Calu3 (cell line): ENCODE measurements at regions not wholly inside any gene's neighbourhood (a gene's known extent, or its start where the extent isn't known, plus 50 kb on each side); places are given as distances from the start of the nearest gene placed in this dataset.

ENCODE experiments used
- BruUV-seq: library from RNA; stranded (reverse); fragments of 400-500 nt; replicated peaks from 2 replicates; lab custom pipeline; 2021; lab: Mats Ljungman, UMichigan
- CTCF ChIA-PET: fragments of 300-600 bp; sonication (Branson Sonifier 250); formaldehyde crosslinking; loops from one replicate; lab custom pipeline; 2022; ENCODE audit warnings: antibody characterized with exemption; lab: Charles Lee
- DNase-seq: peaks from one replicate; pipeline ENCODE4 v3.0.0; 2022
- H3K27ac Mint-ChIP-seq: one replicate; pipeline ENCODE4 v1.8.0; 2022; ENCODE audit warnings: mixed read lengths; ENCODE audit not compliant: unreplicated experiment
- H3K27me3 Mint-ChIP-seq: one replicate; pipeline ENCODE4 v1.8.0; 2022; ENCODE audit warnings: mixed read lengths; ENCODE audit not compliant: unreplicated experiment
- H3K36me3 Mint-ChIP-seq: one replicate; pipeline ENCODE4 v1.8.0; 2022; ENCODE audit warnings: mild to moderate bottlenecking, moderate library complexity, mixed read lengths; ENCODE audit not compliant: insufficient read depth, unreplicated experiment
- H3K4me1 Mint-ChIP-seq: one replicate; pipeline ENCODE4 v1.8.0; 2022; ENCODE audit warnings: mild to moderate bottlenecking, low read depth, mixed read lengths; ENCODE audit not compliant: unreplicated experiment
- H3K4me3 Mint-ChIP-seq: one replicate; pipeline ENCODE4 v1.8.0; 2022; ENCODE audit warnings: mild to moderate bottlenecking, low read depth, moderate library complexity, mixed read lengths; ENCODE audit not compliant: unreplicated experiment
- H3K9me3 Mint-ChIP-seq: one replicate; pipeline ENCODE4 v1.8.0; 2022; ENCODE audit warnings: low read depth, mixed read lengths; ENCODE audit not compliant: unreplicated experiment
- intact Hi-C: fragments of 100-400 bp; cut with micrococcal nuclease; formaldehyde crosslinking; loops from one replicate; pipeline ENCODE4 v1.10.0; 2022; ENCODE audit not compliant: unreplicated experiment
- TF ChIP-seq, protein P1 (sequence below): fragments of 200-600 bp; IDR thresholded peaks from one replicate; pipeline ENCODE4 v1.8.0; 2022; ENCODE audit warnings: antibody characterized with exemption; ENCODE audit not compliant: unreplicated experiment

DNA sequence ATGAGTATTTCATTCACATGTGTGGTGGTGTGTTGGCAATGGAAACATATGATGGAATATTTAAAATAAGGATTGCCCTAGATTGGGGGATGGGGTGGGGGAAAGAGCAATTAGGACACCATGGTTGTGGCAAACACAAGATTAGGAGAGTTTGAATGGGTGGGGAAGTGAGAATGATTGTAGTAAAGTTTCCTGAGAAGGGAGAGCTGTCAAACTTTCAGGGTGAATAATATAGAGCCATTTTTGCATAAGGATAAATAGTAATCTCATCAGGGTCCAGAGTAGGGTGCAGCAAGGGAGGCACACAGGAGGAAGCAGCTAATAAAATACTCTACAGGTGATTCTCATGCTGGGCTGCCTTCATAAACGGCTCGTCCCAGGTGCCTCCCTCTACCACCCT, 294.9 kb upstream of the MARCKS start:
- BruUV-seq, result no TSS peak
- H3K9me3 Mint-ChIP-seq, result no peaks in the 10 kb centered on the region
- peaks cover 32% of the 10 kb centered on the region for H3K4me1 Mint-ChIP-seq
- TF ChIP-seq, protein P1, sequence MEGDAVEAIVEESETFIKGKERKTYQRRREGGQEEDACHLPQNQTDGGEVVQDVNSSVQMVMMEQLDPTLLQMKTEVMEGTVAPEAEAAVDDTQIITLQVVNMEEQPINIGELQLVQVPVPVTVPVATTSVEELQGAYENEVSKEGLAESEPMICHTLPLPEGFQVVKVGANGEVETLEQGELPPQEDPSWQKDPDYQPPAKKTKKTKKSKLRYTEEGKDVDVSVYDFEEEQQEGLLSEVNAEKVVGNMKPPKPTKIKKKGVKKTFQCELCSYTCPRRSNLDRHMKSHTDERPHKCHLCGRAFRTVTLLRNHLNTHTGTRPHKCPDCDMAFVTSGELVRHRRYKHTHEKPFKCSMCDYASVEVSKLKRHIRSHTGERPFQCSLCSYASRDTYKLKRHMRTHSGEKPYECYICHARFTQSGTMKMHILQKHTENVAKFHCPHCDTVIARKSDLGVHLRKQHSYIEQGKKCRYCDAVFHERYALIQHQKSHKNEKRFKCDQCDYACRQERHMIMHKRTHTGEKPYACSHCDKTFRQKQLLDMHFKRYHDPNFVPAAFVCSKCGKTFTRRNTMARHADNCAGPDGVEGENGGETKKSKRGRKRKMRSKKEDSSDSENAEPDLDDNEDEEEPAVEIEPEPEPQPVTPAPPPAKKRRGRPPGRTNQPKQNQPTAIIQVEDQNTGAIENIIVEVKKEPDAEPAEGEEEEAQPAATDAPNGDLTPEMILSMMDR, result no peak
- no peaks in the 10 kb centered on the region for H3K27me3 Mint-ChIP-seq
- intact Hi-C loops, result loop anchor here (10.0 kb wide), 1 partner anchor 257 kb away; no protein-coding TSS in a partner anchor
- H3K27ac Mint-ChIP-seq, result no peak overlapping the region
- CTCF ChIA-PET, result interaction anchor here (0.5 kb wide), 1 partner anchor 150 kb away, joined by 3 read pairs; no protein-coding TSS in a partner anchor
- no peaks in the 10 kb centered on the region for H3K36me3 Mint-ChIP-seq
- DNase-seq, result no peak
- H3K4me3 Mint-ChIP-seq, result no peak overlapping the region

DNA sequence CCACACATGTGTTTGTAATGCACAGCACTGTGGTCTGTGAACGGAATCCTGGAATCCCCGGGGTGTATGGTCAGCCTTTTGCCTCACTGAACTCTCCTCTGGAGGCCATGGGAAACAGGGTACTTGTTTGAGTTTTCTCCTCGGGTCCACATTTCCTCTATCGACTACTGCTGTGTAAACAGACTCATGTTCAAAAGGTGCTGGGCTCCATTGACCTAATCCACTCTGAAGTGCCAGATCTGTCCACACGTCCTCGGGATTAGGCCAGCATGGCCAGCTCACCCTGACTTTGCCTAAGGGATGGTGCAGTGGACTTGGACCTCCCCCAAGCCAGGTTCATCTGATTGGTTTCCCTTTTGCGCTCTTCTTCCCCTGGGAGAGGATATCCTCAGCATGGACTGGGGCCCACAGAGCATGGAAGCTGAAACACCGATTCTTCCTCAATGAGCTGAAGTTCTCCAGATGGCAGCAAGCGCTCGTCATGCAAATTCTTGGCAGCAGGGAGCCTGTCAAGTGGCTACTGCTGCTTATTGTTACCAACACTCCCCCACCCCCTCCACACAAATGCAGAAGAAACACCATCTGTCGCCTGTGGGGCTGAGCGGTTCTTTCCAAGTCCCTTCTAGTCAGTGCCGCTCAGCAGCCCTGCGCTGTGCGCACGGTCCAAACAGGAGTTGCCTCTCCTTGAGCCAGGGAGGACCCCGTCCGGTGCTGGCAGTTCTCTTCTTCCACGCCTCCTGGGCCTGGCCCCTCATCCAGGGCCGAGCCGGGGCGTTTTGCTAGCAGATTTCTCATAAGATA, 292.6 kb upstream of the MARCKS start:
- no peak for DNase-seq
- no TSS peak for BruUV-seq
- H3K36me3 Mint-ChIP-seq, result no peaks in the 10 kb centered on the region
- H3K4me1 Mint-ChIP-seq, result peaks cover 13% of the 10 kb centered on the region
- TF ChIP-seq, protein P1, result no peak
- intact Hi-C loops, result loop anchor here (10.0 kb wide), 1 partner anchor 260 kb away; no protein-coding TSS in a partner anchor
- no peaks in the 10 kb centered on the region for H3K9me3 Mint-ChIP-seq
- no peaks in the 10 kb centered on the region for H3K27me3 Mint-ChIP-seq
- CTCF ChIA-PET, result no interaction called here
- no peak overlapping the region for H3K4me3 Mint-ChIP-seq
- no peak overlapping the region for H3K27ac Mint-ChIP-seq

DNA sequence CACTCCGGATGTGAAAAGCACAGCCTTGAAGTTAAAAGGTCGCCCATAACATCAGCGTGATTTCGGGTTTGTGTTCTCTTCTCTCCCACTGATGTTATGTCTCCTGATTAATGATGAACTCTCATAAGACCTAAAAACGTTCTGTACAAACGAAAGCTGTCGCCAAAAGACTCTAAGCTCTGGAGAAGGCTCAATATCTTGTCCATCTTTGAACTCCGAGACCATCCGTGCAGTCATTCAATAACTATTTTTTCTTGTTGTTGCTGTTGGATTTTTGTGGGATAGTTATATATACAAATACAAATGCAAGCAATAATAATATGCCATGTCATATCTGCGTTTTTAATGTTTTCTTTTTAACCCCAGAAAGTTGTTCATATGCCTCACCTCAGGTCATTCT, 291.8 kb upstream of the MARCKS start:
- Mint-ChIP-seq H3K4me1 (peaks cover 6% of the 10 kb centered on the region), H3K27ac (no peak overlapping the region), H3K9me3 (no peaks in the 10 kb centered on the region), H3K36me3 (no peaks in the 10 kb centered on the region), H3K4me3 (no peak overlapping the region), H3K27me3 (no peaks in the 10 kb centered on the region)
- BruUV-seq, result no TSS peak
- TF ChIP-seq, protein P1, result no peak
- intact Hi-C loops, result loop anchor here (10.0 kb wide), 1 partner anchor 261 kb away; no protein-coding TSS in a partner anchor
- no peak for DNase-seq
- CTCF ChIA-PET, result no interaction called here

DNA sequence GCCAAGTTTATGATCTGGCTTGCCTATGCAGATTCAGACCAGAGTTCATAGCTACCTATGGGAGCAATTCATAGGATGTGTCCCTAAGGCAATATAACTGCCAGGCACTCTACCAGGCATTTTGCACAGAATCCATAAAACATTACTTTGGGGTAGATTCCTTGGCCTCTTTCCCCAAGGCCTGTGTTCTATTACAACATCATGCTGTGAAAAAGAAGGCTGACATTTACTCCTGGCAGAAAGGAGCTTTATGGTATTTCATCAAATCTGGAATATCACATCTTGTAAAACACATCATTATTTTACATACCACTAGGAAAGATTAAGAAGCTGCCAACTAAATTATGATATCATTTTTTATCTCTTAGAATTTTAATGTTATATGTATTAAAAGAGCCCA, 287.0 kb upstream of the MARCKS start:
- BruUV-seq, result no TSS peak

More for the DNA sequence above, 287.0 kb upstream of the MARCKS start:
- peaks cover 3% of the 10 kb centered on the region for H3K9me3 Mint-ChIP-seq
- TF ChIP-seq, protein P1, result no peak
- intact Hi-C loops, result no loop called here
- H3K36me3 Mint-ChIP-seq, result no peaks in the 10 kb centered on the region
- H3K27me3 Mint-ChIP-seq, result no peaks in the 10 kb centered on the region
- no peak overlapping the region for H3K27ac Mint-ChIP-seq
- no peak overlapping the region for H3K4me3 Mint-ChIP-seq
- CTCF ChIA-PET, result interaction anchor here (0.6 kb wide), 1 partner anchor 1257 kb away, joined by 3 read pairs; no protein-coding TSS in a partner anchor
- DNase-seq, result no peak
- H3K4me1 Mint-ChIP-seq, result no peaks in the 10 kb centered on the region
